Peyer's patch (tissue), 4 donors: ENCODE measurements at regions not wholly inside any gene's neighbourhood (a gene's known extent, or its start where the extent isn't known, plus 50 kb on each side); places are given as distances from the start of the nearest gene placed in this dataset.

Experiments
- POLR2A ChIP-seq, 2 donors: fragments of 450-650 bp; IDR thresholded peaks; one replicate each; pipeline ENCODE4 v1.5.1; 2017; ENCODE audit warnings: antibody characterized with exemption in 2 of 2, mild to moderate bottlenecking in 2 of 2, moderate library complexity in 2 of 2
- TF ChIP-seq, protein P1 (sequence below), 6 experiments: fragments of 450-650 bp in 4 of 6; fragments of 200-600 bp in 2 of 6; sonication (generic) in 1 of 6; IDR thresholded peaks; one replicate each; pipeline ENCODE4 v1.5.1; 2017 to 2019; ENCODE audit warnings: antibody characterized with exemption in 6 of 6, mild to moderate bottlenecking in 3 of 6, moderate library complexity in 1 of 6

DNA sequence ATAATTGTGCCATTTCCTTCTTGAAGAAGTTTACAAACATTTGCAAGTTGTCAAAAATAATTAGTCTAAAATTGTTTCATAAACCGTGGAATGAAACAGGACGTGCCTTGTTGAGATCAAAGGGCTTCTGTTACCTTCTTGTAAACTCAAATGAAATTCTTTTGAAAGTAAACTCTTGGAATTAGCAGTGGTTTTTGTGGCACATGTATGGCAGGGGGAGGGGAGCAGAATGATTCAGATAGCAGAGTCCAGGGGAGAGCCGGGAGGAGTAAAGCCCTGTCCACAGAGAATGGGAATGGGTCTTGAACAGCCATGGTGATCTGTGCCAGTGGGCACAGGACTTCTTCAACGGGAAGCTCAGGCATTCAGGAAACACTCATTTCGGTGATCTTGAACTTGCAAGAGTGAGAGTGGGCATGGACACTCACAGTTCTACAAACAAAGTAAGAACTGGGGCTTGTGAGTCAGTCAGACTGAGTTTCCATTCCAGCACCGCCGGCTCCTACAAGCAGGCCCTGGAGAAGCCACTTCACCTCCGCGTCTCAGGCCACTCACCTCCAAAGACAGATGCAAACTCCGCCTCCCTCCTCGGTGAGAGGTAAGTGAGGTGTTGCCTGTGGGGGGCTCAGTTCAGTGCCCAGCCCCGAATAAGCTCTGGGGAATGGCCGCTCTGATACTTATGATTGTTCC lies 143.1 kb downstream of the CDH26 start:
- TF ChIP-seq, protein P1, sequence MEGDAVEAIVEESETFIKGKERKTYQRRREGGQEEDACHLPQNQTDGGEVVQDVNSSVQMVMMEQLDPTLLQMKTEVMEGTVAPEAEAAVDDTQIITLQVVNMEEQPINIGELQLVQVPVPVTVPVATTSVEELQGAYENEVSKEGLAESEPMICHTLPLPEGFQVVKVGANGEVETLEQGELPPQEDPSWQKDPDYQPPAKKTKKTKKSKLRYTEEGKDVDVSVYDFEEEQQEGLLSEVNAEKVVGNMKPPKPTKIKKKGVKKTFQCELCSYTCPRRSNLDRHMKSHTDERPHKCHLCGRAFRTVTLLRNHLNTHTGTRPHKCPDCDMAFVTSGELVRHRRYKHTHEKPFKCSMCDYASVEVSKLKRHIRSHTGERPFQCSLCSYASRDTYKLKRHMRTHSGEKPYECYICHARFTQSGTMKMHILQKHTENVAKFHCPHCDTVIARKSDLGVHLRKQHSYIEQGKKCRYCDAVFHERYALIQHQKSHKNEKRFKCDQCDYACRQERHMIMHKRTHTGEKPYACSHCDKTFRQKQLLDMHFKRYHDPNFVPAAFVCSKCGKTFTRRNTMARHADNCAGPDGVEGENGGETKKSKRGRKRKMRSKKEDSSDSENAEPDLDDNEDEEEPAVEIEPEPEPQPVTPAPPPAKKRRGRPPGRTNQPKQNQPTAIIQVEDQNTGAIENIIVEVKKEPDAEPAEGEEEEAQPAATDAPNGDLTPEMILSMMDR (IDR thresholded peaks at IDR 0.05): no peak
- no peak for TF ChIP-seq POLR2A (IDR thresholded peaks at IDR 0.05)
